Hindlimb muscle (tissue), 1 donor: ENCODE measurements at regions not wholly inside any gene's neighbourhood (a gene's known extent, or its start where the extent isn't known, plus 50 kb on each side); places are given as distances from the start of the nearest gene placed in this dataset.
A peak's percentile ranks its signal among the peaks of the same experiment; 100 is the strongest.

Source experiments
- DNase-seq: peaks from one replicate; pipeline ENCODE4 v3.0.0-alpha.2; 2013

DNA sequence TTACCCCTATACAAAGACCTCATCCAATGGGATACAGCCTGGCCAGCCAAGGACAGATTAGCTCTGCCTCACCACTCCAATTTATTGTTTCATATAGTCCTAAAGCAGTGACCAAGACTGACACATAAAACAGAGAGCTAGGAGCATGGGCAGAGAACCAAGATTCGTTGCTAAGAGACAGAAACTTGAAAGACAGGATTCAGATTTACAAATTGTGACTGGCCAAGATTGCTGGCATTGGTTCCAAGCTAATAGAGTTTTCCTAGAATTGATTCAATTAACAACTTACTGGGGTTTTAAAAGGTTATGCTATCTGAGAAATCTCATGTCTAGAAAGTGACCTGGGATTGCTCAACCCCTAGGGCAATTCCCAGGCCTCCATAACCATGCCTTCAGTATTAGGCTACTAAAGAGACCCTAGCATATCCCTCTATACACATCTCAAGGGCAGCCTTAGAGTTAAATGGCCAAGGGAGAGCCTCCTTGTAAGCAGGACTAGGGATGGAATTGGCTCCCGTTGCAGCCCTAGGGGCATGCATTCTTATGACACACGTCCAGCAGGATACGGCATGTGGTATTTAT, 75.6 kb downstream of the ICOS start:
- DNase-seq, result peak; percentile 23

DNA sequence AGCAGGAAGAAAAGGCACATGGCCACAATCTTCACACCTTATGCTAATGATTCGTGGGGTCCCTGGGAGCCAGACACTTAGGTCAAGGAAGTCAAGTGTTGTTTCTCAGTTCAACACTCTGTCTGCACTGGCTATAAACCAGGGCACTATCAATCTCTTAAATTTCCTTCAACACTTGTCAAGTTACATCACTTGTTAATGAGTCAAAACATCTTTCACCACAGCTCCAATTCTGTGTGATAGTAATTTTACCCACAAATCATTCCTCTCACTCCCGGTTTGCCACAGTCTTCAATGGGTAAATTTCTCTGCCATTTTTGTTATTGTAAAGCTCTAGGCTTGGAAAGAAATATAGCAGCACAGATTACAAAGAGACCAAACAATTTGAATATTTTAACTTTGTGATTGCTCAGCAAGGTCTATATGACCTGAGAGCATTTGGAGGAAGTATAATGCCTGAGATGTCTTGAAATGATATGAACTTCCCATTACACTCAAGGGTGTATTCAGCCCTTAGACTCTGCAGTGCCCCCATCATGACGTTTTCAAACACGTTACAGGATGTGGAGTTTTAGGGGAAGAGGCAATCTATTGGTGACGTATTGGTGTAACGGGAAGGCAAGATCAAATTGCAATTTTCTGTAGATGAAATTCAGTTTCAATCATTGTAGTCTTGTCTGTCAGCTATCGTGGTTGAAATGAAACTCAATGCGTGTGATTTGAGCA, 78.7 kb downstream of the ICOS start:
- DNase-seq, result no peak

DNA sequence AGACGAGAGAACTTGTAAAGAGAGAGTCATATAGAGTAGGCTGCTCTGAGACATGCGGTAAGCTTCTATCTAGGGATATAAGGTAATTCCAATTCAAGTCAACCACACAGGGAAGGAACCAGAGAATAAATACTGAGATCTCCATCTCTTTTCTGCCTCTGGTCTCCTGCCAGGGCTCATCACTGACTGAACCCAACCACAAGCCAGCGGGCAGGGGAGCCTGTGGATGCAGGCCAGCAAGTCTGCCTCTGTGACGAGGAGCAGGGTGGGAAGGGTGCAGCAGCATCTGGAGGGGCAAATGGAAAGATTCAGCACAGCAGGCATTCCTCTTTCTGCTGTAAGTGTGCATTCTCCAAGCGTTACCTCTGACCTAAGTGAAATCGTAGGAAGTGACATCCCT, 82.2 kb downstream of the ICOS start:
- DNase-seq, result no peak

DNA sequence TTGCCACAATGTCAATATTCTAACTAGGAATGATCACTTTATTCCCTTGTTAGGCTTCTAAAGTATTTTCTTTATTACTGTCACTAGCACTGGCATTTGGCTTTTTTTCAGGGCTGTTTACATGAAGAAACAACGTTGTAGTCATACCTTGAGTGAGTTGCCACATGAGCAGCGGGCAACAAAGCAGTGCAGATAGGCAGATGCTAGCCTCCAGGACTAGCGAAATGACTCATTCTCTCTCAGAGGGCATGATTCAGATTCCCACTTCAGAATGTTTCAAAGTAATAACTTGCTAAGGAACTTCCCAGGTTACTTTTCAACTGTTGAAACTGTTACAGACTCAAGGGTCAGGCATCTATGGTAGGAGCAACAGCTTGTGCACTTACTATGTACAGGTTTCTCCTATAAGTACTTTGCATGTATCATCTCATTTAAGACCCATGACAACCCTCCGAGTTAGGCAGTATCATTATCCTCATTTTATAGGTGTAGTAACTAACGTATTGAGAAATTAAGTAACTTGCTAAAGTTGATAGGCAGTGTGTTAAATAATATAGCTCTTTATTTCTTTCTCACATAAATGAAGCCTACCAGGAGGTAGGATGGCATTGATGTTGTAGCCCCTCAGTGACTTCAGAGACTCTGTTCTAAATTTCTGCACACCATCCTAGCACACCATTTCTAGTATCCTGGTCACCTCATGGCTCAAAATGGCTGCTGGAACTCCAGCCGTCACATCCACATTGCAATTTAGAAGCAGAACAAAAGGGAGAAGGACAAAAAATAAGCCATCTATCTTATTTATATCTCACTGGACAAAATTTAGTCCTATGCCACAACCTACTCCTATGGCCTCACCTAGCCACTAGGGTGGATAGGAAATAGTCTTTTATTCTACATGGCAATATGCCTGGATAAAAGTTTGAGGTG, 83.3 kb downstream of the ICOS start:
- DNase-seq, result no peak

DNA sequence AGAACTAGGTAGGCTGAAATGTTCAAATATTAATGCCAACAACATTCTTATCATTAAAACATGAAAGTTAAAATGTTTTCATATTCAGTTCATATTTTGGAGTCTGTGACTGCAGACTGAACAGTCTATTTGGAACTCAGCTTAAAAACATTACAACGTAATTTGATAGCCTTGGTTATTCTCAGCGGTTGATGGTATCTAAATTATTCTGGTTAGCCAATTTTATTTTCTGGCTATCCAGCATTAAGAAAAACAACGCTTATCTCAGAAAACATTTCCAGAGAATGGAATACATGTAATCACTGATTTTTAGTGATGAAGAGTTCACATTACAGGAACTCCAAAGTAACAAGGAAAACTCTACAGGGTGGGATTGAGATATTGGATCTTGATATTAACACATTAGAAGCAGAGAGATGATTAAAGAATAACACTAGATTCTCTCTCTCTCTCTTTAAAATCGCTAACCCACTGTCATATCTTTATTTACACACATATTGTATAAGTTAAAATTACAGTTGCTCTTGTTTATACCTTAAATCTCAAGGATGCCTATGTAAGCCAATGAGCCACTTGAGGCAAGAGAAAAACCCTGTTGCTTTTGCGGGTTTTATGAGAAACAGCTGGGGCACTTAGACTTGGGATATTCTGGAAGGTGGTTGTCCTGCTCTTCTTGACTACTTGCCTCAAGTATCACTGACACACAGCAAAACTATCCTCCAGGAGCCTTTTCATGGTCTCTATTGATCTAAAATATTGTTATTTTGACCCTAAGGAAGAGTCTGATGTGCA, 84.9 kb downstream of the ICOS start:
- DNase-seq, result no peak

DNA sequence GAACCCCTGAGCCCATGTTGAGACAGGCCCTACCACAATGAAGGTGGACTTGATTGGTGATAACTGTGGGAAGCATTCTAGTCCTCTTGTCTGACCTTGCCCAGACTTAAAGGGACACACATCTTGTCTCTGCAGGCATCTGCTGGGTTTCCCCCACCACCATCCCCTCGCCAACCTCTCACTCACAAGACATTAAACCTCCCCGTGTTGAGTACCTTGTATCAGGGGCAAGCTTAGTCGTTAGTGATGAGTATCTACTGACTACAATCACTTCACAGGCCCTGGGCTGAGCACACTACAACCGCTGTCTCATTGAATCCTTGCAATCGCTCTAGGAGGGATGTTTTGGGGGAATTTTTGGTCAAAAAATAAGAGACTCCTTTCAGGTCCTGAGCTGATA, 86.0 kb downstream of the ICOS start:
- no peak for DNase-seq

DNA sequence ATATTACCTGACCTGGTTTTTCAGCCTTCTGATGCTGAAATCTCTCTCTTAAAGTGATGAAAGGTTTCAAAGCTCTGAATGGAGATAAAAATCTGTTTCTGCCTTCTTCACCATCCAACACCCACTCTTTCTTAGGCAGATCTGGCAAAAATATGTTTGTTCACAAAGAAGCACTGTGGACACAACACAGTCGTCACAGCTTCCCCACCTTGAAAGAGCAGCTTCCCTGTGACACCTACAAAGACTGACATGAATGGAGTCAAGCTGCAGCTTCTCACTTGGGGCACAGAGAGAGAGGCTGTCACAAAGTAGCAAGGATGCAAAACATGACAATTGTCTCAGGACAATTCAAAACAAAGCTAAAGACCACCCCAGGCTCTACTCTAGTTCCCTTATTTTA, 86.5 kb downstream of the ICOS start:
- no peak for DNase-seq

DNA sequence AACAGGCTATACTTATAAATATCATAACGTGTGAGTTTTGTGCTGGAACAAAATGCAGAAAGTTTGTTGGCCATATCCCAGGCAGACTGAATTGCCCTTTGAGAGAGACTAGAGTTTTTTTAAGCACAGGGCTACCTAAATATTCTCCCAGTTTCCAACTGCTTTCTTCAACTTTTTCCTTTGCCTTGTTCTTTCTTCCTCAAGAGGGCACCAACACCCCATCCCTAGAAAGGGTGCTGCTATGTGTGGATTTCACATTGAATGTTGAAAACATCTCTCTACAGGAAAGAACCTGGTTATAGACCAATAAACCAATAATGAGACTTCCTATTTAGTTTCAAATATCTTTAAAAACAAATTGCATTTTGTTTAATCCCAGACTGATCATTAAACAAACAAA, 87.9 kb downstream of the ICOS start:
- DNase-seq, result peak; percentile 62

DNA sequence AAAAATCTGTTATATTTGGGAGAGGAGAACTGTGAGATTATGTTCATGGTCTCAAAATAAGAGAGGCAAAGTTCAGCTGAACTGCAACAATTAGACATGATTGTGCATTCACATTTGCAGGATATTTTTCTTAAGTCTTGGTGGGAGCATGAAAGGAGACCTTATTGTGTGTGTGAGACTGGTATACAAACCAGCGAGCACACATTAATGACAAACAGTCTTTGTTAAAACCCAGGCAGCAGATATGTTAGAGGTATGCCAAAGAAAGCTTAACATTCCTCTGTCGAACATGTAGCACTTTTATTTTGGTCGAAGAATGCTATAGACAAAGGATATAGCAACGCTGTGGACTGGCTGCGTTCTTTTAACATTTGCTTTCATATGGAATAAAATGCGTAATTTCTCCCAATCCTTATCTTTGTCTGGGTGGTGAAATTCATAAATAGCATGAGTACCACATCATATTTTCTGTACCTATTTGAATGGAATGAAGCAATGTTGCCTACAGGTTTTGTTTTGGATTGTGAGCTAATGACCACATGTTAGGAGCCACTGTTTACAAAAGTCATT, 88.4 kb downstream of the ICOS start:
- no peak for DNase-seq

DNA sequence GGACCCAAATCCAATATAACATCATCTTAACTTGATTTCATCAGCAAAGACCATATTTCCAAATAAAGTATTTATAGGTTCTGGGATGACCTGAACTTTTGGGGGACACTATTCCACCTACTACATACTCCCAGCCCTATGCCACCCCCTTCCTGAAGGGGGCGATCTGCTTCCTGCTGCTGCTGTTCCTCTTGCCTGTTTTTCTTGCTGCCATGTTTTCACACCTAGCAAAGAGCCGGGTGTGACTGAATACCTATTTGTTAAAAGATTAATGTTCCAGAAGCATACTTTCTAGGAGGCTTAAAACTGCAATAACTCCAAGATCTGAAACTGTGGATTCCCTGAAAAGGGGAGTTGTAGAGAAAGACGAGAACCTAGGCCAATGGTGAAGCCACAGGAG, 89.7 kb downstream of the ICOS start:
- DNase-seq, result no peak

DNA sequence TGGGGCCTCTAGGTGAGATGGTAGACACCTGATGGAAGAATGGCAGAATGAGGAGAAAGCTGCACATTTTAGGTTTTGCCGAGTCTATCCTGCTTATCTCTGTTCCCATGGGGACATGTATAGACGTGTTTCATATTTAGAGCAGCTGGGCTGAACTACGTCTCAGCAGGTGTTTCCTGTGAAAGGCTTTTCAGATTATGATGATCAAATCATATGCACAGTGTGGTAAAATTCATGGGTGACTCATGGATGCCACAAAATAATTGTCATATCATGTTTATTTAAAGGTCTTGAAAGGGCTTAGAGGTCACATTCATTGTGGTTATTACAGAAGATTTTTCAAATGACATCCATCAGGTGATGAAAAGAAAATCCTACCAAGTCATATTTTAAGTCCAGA, 90.5 kb downstream of the ICOS start:
- DNase-seq, result no peak

DNA sequence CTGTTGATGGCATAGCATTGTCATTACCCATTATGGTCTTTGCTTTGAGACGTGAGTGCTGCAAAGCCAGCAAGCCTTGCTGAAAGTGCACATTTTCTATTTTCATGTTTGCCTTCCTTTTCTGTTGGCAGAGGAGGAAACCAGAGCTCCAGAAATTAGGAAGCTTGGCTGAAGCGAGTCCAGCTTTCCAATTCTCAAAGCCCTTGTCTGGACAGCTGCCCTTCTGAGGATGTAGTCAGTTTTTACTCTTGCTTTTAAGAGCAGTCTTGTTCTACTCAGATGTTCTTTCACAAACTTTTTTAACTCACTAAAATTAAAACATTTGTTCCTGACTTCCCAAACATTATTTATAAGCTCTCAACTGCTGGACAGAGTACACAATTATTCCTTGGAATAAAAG, 93.8 kb downstream of the ICOS start:
- peak; percentile 56 for DNase-seq

DNA sequence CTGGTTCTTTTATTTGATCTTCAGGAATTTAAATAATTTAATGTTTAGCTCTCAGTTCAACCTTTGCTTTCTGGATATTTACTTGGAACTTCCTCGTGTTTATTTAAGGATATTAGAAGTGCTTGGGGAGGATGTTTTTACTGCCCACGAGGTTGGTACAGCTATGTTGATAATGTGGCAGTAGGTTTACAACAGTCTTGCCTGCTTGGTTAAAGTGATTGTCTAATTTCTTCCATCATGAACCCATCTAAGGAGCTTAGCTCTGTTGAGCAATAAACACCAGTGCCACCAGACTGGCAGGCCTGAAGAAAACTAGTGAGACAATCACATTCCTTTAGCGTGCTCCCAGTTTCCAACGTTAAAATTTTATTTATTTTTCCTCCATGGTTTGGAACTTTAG, 94.5 kb downstream of the ICOS start:
- DNase-seq, result no peak

DNA sequence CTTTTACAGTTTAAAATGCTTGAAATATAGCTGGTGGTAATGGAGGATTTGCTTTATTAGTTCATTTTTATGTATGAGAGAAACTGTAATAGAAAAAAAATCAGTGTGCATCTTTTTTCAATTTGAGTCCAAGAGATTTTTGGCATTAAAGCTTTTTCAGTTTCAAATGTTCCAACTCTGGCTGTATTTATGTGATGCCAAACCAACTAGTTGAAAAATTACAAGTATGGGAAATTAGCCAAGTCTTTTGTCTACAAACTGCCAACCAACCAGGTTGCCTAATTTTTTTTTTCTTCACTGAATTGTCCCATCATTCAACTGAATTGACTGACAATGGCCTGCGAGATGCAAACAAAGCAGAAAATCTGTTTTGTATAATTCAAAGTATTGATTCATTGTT, 95.7 kb downstream of the ICOS start:
- DNase-seq, result no peak

DNA sequence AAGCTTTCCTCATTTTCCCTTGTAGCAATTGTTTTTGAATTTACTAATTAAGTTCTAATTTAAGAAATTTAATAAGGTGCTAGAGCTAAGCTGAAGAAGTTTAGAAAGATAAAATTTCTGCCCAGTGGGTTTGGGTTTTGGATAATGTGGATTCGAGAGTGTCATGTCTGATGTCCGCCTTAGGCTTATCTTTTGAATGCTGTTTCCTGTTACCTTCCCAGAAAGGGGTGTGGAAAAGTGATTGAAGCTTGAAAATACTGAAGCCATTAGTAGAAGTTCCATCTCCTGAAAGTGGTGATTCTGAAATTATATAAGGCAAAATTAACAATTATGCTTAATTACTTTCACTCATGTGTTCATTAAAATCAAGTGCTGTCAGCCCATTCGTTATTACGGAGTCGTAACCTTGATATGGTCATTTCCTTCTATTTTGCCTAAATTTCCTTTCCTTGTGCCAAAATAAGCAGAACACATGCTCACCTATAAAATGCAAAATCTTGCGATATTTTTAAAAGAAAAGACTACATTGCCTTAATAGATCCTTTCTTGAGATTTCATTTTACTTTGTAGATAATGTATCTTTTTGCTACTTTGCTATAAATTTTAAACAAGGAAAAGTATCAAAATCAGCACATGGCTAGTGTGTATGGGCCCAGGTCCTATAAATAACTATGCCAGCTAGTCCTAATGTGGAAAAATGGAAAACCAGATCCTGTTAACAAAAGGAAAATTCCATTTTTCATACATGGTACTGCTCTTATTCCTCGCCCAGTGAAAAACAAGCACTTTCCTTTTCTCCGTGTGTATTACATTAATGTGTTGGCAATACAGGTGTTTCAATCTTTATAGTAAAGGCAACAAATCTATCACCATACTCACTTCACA, 97.3 kb downstream of the ICOS start:
- no peak for DNase-seq

DNA sequence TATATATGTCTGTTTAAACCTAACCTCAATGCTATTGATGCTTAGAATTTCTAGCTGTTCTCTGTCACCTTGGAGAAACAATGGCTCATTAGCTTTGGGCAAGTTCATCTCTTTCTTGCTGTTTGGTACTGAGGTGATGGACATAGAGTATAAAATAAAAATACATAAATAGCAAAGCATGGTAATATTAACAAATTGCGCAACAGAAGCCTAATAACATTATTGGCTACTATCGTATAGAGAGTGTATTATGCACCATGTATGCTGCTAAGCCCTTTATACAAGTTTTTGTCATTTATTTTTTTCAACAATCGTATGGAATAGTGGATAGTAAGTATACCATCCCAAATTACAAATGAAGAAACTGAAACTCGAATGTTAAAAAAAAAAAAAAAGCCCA, 100.1 kb downstream of the ICOS start:
- no peak for DNase-seq

DNA sequence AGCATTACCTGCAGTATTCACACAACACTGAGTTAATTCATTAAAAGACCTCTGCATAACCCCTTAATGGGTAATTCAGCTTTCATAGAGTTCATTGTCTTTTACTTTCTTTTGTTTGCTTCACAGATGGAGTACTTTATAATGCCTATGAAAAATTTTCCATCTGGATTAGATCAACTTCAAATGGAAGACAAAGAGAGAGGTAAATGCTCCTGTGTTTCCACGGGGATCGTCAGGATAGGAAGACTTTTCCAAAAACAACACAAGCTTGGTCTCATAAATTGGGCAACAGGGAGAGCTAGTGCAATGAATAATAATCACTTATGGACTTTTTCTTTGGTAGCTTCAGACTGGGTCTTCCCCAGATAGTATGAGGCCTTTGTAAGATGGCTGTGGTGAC, 100.7 kb downstream of the ICOS start:
- DNase-seq, result no peak

DNA sequence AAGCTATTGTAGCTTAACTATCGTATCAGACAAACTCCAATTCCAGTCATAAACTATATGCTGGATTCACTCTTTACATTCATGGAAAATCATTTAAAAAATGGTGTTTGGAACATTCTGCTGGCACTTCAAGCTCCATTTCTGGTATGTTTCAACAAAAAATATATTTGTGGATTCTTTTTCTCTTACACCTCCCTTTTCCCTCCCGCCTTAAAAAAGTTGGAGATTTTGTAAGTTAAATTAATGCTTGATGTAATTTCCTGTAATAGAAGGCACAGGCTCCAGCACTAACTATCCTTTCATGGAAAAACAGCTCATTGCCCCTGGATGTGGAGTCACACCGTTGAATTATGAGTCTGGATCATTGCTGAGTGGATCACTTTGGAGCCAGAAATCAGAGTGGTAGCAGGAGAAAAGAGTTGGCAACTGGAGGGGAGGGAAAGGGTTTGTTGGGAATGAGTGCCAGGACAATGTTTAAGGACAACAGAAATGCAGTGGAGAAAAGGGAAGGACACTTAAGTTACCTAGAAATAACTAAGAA, 102.8 kb downstream of the ICOS start:
- DNase-seq, result peak; percentile 42

DNA sequence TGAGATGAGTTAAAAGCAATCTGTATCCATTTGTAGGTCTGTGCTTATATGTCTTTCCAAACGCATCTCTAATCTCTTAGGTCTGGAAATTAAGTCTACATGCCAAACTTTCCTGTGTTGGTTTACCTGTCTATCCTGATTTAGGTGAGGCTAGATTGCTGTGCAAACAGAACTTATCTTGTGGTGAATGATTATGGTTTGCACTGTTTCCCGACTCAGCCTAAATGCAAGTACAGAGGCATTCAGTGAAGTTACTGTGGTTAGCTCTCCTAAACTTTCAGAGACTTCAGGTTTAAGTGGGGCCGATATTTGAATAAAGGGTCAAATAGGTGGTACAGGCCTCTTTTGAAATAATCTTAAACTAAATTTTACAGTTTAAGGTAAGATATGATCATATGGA, 103.5 kb downstream of the ICOS start:
- DNase-seq, result no peak

DNA sequence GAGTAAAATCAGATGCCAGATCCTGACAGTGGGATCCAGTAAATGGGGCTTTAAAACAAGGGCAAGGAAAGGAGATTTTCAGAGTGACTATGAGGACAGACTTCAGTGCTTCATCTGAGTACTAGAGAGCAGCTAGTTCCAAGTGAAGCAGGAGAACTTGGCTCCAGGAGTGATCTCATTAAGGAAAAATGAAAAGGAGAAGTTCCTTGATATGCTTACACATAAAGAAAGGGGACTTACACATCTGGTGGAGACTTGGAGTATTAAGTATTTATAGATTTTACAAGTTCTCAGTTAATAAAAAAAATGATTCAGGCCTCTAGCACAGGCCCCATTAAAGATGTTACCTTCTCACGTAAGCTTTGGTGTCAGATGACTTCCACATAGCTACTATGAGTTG, 105.8 kb downstream of the ICOS start:
- DNase-seq, result no peak

DNA sequence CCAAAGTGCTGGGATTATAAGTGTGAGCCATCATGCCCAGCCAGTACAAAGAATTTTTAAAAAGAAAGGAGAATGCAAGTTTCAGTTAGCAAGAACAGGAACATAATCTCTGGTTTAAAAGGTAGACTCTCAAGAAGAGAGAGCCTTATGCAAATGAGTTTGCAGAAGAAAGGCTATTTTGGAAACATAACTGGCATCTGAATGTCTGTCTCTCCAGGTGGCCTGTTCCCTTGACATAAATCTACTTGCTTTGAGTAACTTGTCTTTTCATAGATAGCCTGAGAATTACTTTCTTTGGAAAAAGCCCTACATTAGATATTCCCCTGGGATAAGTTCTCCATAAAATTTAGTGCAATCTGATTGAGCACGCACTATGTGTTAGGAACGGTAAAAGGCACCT, 109.6 kb downstream of the ICOS start:
- DNase-seq, result no peak
